ENCODE measurements at regions not wholly inside any gene's neighbourhood (a gene's known extent, or its start where the extent isn't known, plus 50 kb on each side); places are given as distances from the start of the nearest gene placed in this dataset.

DNA sequence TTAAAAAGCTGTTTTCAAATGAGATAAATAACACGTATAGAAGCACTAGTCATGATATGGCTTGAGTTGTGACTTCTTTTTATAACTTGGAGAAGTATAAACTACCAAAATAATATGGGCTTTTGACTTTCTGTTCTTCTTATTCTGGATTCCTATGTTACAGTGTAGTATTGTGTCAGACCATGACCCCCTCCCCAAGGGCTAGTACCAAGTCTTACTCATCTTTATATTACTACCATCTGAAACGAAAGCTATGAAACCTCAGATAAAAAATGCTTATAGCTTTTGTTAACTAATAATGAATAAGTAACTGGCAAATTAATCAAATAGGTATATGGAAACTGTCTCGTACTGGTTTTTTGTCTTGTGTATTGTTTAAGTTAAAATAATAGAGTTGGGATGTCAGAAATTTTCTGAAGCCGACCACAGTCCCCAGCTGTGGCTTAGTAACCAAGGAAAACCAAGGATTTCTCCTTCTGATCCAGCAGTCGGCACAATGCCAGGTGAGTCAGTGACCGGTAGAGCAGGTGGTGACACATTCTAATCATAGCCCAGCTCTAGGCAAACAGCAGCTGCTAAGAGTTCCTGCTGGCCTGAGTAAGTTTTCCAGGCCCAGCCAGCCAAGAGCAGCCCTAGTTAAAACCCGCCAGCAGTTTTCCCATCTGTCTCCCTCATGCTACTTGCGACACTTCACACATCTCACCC lies 163.3 kb upstream of the PRDX4 start:
- Histone ChIP-seq H3K9me3 (ENCODE audit: control insufficient read depth in 4 of 4, insufficient read depth in 3 of 4, low read length in 3 of 4) (peaks cover 0 to 4% (median 0%) of the 10 kb centered on the region in 4 donors), H3K27ac (ENCODE audit: low read depth in 1 of 2, low read length in 1 of 2) (no peak overlapping the region), H3K4me1 (ENCODE audit: control insufficient read depth in 5 of 5, insufficient read depth in 5 of 5, low read length in 5 of 5) (no peaks in the 10 kb centered on the region), H3K36me3 (ENCODE audit: control insufficient read depth in 4 of 4, insufficient read depth in 4 of 4, low read length in 4 of 4) (no peaks in the 10 kb centered on the region), H3K4me3 (no peak overlapping the region), H3K9ac (ENCODE audit: insufficient read depth in 1 of 2, low read length in 2 of 2) (no peak overlapping the region), H3K27me3 (ENCODE audit: control insufficient read depth in 3 of 3, insufficient read depth in 3 of 3, low read length in 2 of 3) (peaks cover 0 to 3% (median 0%) of the 10 kb centered on the region in 3 donors)
- TF ChIP-seq, protein P1, sequence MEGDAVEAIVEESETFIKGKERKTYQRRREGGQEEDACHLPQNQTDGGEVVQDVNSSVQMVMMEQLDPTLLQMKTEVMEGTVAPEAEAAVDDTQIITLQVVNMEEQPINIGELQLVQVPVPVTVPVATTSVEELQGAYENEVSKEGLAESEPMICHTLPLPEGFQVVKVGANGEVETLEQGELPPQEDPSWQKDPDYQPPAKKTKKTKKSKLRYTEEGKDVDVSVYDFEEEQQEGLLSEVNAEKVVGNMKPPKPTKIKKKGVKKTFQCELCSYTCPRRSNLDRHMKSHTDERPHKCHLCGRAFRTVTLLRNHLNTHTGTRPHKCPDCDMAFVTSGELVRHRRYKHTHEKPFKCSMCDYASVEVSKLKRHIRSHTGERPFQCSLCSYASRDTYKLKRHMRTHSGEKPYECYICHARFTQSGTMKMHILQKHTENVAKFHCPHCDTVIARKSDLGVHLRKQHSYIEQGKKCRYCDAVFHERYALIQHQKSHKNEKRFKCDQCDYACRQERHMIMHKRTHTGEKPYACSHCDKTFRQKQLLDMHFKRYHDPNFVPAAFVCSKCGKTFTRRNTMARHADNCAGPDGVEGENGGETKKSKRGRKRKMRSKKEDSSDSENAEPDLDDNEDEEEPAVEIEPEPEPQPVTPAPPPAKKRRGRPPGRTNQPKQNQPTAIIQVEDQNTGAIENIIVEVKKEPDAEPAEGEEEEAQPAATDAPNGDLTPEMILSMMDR (IDR thresholded peaks at IDR 0.05; ENCODE audit: control extremely low read depth, extremely low read depth) = no peak
- peak; percentile 70 for ATAC-seq (ENCODE audit: insufficient read depth, low FRiP score)
- WGBS, 2 donors = 54 to 71% methylated on average over 8 of the region's 8 CpGs
- peak; percentile 51 to 71 (median 70) for DNase-seq

DNA sequence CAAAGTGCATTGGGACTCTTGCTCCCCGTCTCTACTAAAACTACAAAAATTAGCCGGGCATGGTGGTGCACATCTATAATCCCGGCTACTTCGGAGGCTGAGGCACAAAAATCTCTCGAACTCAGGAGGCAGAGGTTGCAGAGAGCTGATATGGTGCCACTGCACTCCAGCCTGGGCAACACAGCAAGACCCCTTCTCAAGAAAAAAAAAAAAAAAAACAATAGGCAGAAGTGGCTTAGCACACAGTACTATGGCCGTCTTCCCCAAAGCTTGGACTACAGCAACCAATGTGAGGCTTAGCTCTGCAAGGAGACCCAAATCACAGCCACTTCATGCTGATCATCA lies 162.8 kb upstream of the PRDX4 start:
- no peak for ATAC-seq (ENCODE audit: insufficient read depth, low FRiP score)
- no peaks in the 10 kb centered on the region for H3K36me3 ChIP-seq (ENCODE audit: control insufficient read depth in 4 of 4, insufficient read depth in 4 of 4, low read length in 4 of 4)
- no peak overlapping the region for H3K4me3 ChIP-seq
- peaks cover 0 to 6% (median 0%) of the 10 kb centered on the region in 4 donors for H3K9me3 ChIP-seq (ENCODE audit: control insufficient read depth in 4 of 4, insufficient read depth in 3 of 4, low read length in 3 of 4)
- no peak for DNase-seq
- peaks cover 0 to 3% (median 0%) of the 10 kb centered on the region in 3 donors for H3K27me3 ChIP-seq (ENCODE audit: control insufficient read depth in 3 of 3, insufficient read depth in 3 of 3, low read length in 2 of 3)
- H3K27ac ChIP-seq (ENCODE audit: low read depth in 1 of 2, low read length in 1 of 2) = no peak overlapping the region
- H3K9ac ChIP-seq (ENCODE audit: insufficient read depth in 1 of 2, low read length in 2 of 2) = no peak overlapping the region
- WGBS, 2 donors = 82 to 90% methylated on average over 6 of the region's 6 CpGs
- no peaks in the 10 kb centered on the region for H3K4me1 ChIP-seq (ENCODE audit: control insufficient read depth in 5 of 5, insufficient read depth in 5 of 5, low read length in 5 of 5)
- TF ChIP-seq, protein P1 (IDR thresholded peaks at IDR 0.05; ENCODE audit: control extremely low read depth, extremely low read depth) = no peak

DNA sequence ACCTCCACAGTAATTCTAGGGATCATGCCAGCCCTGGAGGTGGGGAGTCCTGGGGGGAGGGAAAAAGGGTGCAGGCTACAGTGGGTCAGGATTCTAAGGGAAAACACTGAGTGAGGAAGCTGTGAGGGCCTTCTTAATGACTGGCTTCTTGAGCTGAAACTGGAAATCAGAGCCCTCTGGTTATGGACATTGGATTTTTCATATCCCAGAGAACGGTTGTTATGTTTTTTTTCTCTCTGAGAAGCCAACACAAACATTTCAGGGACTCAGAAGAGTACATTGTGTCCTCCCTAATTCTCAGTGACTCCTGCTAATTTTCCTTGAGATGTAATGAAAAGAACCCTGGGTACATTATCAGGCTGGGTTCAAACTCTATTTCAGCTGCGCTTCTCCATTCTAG lies 162.4 kb upstream of the PRDX4 start:
- ATAC-seq (ENCODE audit: insufficient read depth, low FRiP score) = no peak

More for the DNA sequence above, 162.4 kb upstream of the PRDX4 start:
- no peaks in the 10 kb centered on the region for H3K4me1 ChIP-seq (ENCODE audit: control insufficient read depth in 5 of 5, insufficient read depth in 5 of 5, low read length in 5 of 5)
- no peak overlapping the region for H3K4me3 ChIP-seq
- H3K27me3 ChIP-seq (ENCODE audit: control insufficient read depth in 3 of 3, insufficient read depth in 3 of 3, low read length in 2 of 3) = peaks cover 0 to 3% (median 0%) of the 10 kb centered on the region in 3 donors
- no peak overlapping the region for H3K27ac ChIP-seq (ENCODE audit: low read depth in 1 of 2, low read length in 1 of 2)
- H3K9ac ChIP-seq (ENCODE audit: insufficient read depth in 1 of 2, low read length in 2 of 2) = no peak overlapping the region
- TF ChIP-seq, protein P1 (IDR thresholded peaks at IDR 0.05; ENCODE audit: control extremely low read depth, extremely low read depth) = no peak
- H3K9me3 ChIP-seq (ENCODE audit: control insufficient read depth in 4 of 4, insufficient read depth in 3 of 4, low read length in 3 of 4) = peaks cover 0 to 10% (median 0%) of the 10 kb centered on the region in 4 donors
- H3K36me3 ChIP-seq (ENCODE audit: control insufficient read depth in 4 of 4, insufficient read depth in 4 of 4, low read length in 4 of 4) = no peaks in the 10 kb centered on the region
- 68 to 76% methylated on average over 2 of the region's 2 CpGs for WGBS, 2 donors
- DNase-seq = no peak
